Endothelial cell of umbilical vein (primary cell): ENCODE measurements at regions not wholly inside any gene's neighbourhood (a gene's known extent, or its start where the extent isn't known, plus 50 kb on each side); places are given as distances from the start of the nearest gene placed in this dataset.

Experiments
- BruUV-seq: library from RNA; stranded (reverse); fragments of 400-500 nt; replicated peaks from 2 replicates; lab custom pipeline; 2021; lab: Mats Ljungman, UMichigan
- CTCF ChIA-PET: fragments of 300-600, 350-600 bp; sonication (Branson Sonifier 250); formaldehyde crosslinking; loops from one replicate; lab custom pipeline; 2021; ENCODE audit warnings: antibody characterized with exemption, inconsistent platforms; lab: Charles Lee
- POLR2A ChIA-PET: fragments of 300-600, 350-600 bp; sonication (Branson Sonifier 250); formaldehyde crosslinking; loops from one replicate; lab custom pipeline; 2021; ENCODE audit warnings: antibody characterized with exemption, inconsistent platforms; lab: Charles Lee
- DNase-seq: peaks from one replicate; pipeline ENCODE4 v3.0.0-alpha.2; 2011; ENCODE audit warnings: low read depth, low spot score
- FAIRE-seq: peaks from 2 replicates; lab custom pipeline; 2011; peaks lifted over from hg19 to GRCh38; lab: Jason Lieb, UNC
- H2AFZ ChIP-seq: 2 replicates; pipeline ENCODE4 v1.6.0; 2012; ENCODE audit warnings: low read depth, low read length, control low read depth, inconsistent platforms
- H3K27ac ChIP-seq: 2 replicates; pipeline ENCODE4 v1.5.1; 2011; ENCODE audit warnings: low read depth, mild to moderate bottlenecking, control low read depth, low read length, moderate library complexity; ENCODE audit not compliant: insufficient read depth
- H3K27me3 ChIP-seq, 2 experiments: 2 replicates each; pipeline versions ENCODE4 v1.6.0 to v1.6.1; 2011; ENCODE audit warnings: low read length in 2 of 2, mixed read lengths in 1 of 2; ENCODE audit not compliant: control insufficient read depth in 2 of 2, insufficient read depth in 2 of 2
- H3K36me3 ChIP-seq, 2 experiments: 2 replicates in 1 of 2; 3 replicates in 1 of 2; pipeline ENCODE4 v1.5.1; 2011; ENCODE audit warnings: low read length in 2 of 2, mild to moderate bottlenecking in 1 of 2, moderate library complexity in 1 of 2; ENCODE audit not compliant: control insufficient read depth in 2 of 2, insufficient read depth in 2 of 2; ENCODE audit errors: extremely low read depth in 1 of 2
- H3K4me1 ChIP-seq: 3 replicates; pipeline ENCODE4 v1.5.1; 2011; ENCODE audit warnings: mild to moderate bottlenecking, low read length; ENCODE audit not compliant: control insufficient read depth, insufficient read depth; ENCODE audit errors: extremely low read depth
- H3K4me2 ChIP-seq: 2 replicates; pipeline ENCODE4 v1.6.1; 2011; ENCODE audit warnings: low read length, control low read depth, mixed read lengths; ENCODE audit not compliant: insufficient read depth
- H3K4me3 ChIP-seq, 3 experiments: fragments of 200-600 bp in 1 of 3; sonication (generic), shearing (Covaris generic) in 1 of 3; replicated peaks in 1 of 3; 2 replicates each; pipeline ENCODE4 v1.5.1; 2011 to 2016; ENCODE audit warnings: control low read depth in 3 of 3, low read length in 3 of 3, mild to moderate bottlenecking in 2 of 3, inconsistent platforms in 1 of 3, low read depth in 1 of 3, moderate library complexity in 1 of 3; ENCODE audit not compliant: insufficient read depth in 1 of 3
- H3K79me2 ChIP-seq: 2 replicates; pipeline ENCODE4 v1.6.0; 2012; ENCODE audit warnings: low read length, inconsistent platforms; ENCODE audit not compliant: control insufficient read depth, insufficient read depth
- H3K9ac ChIP-seq: replicated peaks from 2 replicates; pipeline ENCODE3; 2011; ENCODE audit warnings: low read length, control low read depth; ENCODE audit not compliant: insufficient read depth; ENCODE audit errors: extremely low read depth
- H3K9me1 ChIP-seq: replicated peaks from 3 replicates; pipeline ENCODE4 v1.6.0; 2011; ENCODE audit warnings: mild to moderate bottlenecking, low read length; ENCODE audit not compliant: control insufficient read depth, insufficient read depth; ENCODE audit errors: extremely low read depth
- H3K9me3 ChIP-seq: replicated peaks from 2 replicates; pipeline ENCODE4 v1.5.1; 2012; ENCODE audit warnings: low read length, inconsistent platforms; ENCODE audit not compliant: control insufficient read depth, insufficient read depth
- H4K20me1 ChIP-seq: replicated peaks from 2 replicates; pipeline ENCODE3; 2011; ENCODE audit warnings: mild to moderate bottlenecking, low read length; ENCODE audit not compliant: control insufficient read depth, insufficient read depth; ENCODE audit errors: extremely low read depth
- EZH2 ChIP-seq: IDR thresholded peaks from 2 replicates; pipeline ENCODE4 v1.6.1; 2012; ENCODE audit warnings: borderline replicate concordance, low read depth, mild to moderate bottlenecking, moderate library complexity, low read length, inconsistent platforms; ENCODE audit not compliant: severe bottlenecking
- FOS ChIP-seq: IDR thresholded peaks from 2 replicates; pipeline ENCODE4 v1.6.1; 2011; ENCODE audit warnings: mild to moderate bottlenecking, low read length, moderate library complexity, borderline replicate concordance; ENCODE audit not compliant: insufficient read depth
- GATA2 ChIP-seq: IDR thresholded peaks from 2 replicates; pipeline ENCODE4 v1.7.0; 2011; ENCODE audit warnings: low read depth, mild to moderate bottlenecking, moderate library complexity, mixed read lengths, low read length; ENCODE audit not compliant: insufficient read length, insufficient read depth
- JUN ChIP-seq: IDR thresholded peaks from 2 replicates; pipeline ENCODE4 v1.6.1; 2011; ENCODE audit warnings: borderline replicate concordance, low read depth; ENCODE audit not compliant: insufficient read length, insufficient read depth
- MYC ChIP-seq: IDR thresholded peaks from one replicate; pipeline ENCODE4 v1.6.1; 2011; ENCODE audit warnings: mild to moderate bottlenecking, low read depth, low read length
- POLR2A ChIP-seq: IDR thresholded peaks from 2 replicates; pipeline ENCODE4 v1.6.1; 2012; ENCODE audit warnings: low read depth, mild to moderate bottlenecking, control low read depth, low read length
- POLR2AphosphoS5 ChIP-seq: IDR thresholded peaks from 2 replicates; pipeline ENCODE4 v1.6.1; 2012; ENCODE audit warnings: low read depth, mild to moderate bottlenecking, control low read depth, low read length, moderate library complexity; ENCODE audit not compliant: insufficient read depth
- dilution Hi-C: fragments of 300-500 bp; cut with MboI; formaldehyde crosslinking; loops from one replicate; pipeline ENCODE4 v1.15.0; 2019; ENCODE audit warnings: low sequenced_read_pairs; ENCODE audit not compliant: extremely low pct_ligation_motif_present
- intact Hi-C: fragments of 100-400 bp; cut with micrococcal nuclease; formaldehyde crosslinking; loops from one replicate; pipeline ENCODE4 v1.10.0; 2022
- TF ChIP-seq, protein P1 (sequence below): IDR thresholded peaks from 2 replicates; pipeline ENCODE4 v1.6.1; 2011; ENCODE audit not compliant: insufficient read depth, insufficient read length
- TF ChIP-seq, protein P2 (sequence below), 2 donors: IDR thresholded peaks; 1 replicate in 1 of 2; 2 replicates in 1 of 2; pipeline ENCODE4 v1.5.1; 2011; ENCODE audit warnings: low read length in 2 of 2, mild to moderate bottlenecking in 2 of 2, moderate library complexity in 2 of 2, control low read depth in 1 of 2, inconsistent platforms in 1 of 2, low read depth in 1 of 2; ENCODE audit not compliant: insufficient read depth in 1 of 2; ENCODE audit errors: extremely low read depth in 1 of 2

DNA sequence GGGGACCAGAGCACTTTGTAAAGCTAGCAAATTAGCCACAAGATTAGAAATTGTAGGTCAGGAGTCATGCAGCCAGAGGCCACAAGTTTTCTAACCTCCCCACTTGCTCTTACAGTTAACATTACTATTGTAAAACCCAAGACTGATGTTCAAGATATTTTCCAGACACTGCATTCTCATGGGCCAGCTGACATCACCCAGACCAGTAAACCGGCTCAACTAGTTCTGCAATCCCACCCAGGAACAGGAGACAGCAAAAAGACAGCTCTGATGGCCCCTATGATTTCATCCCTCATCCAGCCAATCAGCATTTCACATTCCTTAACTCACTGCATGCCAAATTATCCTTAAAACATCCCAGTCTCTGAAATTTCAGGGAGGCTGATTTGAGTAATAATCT, 178.5 kb downstream of the PRR20E start:
- no peaks in the 10 kb centered on the region for H3K79me2 ChIP-seq
- no peaks in the 10 kb centered on the region for H3K9me1 ChIP-seq
- H3K4me1 ChIP-seq = no peaks in the 10 kb centered on the region
- intact Hi-C loops = no loop called here
- no peaks in the 10 kb centered on the region for H3K9me3 ChIP-seq
- FAIRE-seq = no peak
- no peak overlapping the region for H2AFZ ChIP-seq
- no peak overlapping the region for H3K9ac ChIP-seq
- no peak overlapping the region for H3K4me2 ChIP-seq
- no TSS peak for BruUV-seq
- H3K27me3 ChIP-seq = no peaks in the 10 kb centered on the region
- CTCF ChIA-PET = no interaction called here
- no peak for DNase-seq
- no peaks in the 10 kb centered on the region for H4K20me1 ChIP-seq
- H3K27ac ChIP-seq = no peak overlapping the region
- no peak for TF ChIP-seq JUN
- no peak for TF ChIP-seq POLR2AphosphoS5
- TF ChIP-seq EZH2 = no peak
- POLR2A ChIA-PET = no interaction called here
- no peaks in the 10 kb centered on the region for H3K36me3 ChIP-seq
- dilution Hi-C loops = no loop called here
- no peak overlapping the region for H3K4me3 ChIP-seq

DNA sequence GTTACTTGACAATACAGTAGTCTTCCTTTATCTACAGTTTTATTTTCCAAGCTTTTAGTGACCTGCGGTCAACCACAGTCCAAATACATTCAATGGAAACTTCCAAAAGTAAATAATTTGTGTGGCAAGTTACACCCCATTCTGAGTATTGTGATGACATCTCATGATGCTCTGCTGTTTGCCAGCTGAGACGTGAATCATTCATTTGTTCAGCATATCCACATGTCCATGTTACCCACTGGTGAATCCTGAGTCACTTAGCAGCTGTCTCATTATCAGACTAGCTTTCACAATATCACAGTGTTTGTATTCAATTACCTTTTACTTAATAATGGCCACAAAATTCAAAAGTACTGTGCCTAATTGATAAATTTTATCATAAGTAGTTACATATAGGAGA, 179.8 kb downstream of the PRR20E start:
- intact Hi-C loops = no loop called here
- CTCF ChIA-PET = no interaction called here
- Histone ChIP-seq H3K27ac (no peak overlapping the region), H3K4me1 (no peaks in the 10 kb centered on the region), H3K36me3 (no peaks in the 10 kb centered on the region), H4K20me1 (no peaks in the 10 kb centered on the region), H3K4me2 (no peak overlapping the region), H3K9ac (no peak overlapping the region), H3K9me1 (no peaks in the 10 kb centered on the region), H2AFZ (no peak overlapping the region), H3K27me3 (no peaks in the 10 kb centered on the region), H3K9me3 (no peaks in the 10 kb centered on the region), H3K4me3 (no peak overlapping the region), H3K79me2 (no peaks in the 10 kb centered on the region)
- TF ChIP-seq, protein P1, sequence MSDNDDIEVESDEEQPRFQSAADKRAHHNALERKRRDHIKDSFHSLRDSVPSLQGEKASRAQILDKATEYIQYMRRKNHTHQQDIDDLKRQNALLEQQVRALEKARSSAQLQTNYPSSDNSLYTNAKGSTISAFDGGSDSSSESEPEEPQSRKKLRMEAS = no peak
- no peak for TF ChIP-seq MYC
- TF ChIP-seq GATA2 = no peak
- TF ChIP-seq POLR2AphosphoS5 = no peak
- TF ChIP-seq EZH2 = no peak
- TF ChIP-seq JUN = no peak
- TF ChIP-seq, protein P2, sequence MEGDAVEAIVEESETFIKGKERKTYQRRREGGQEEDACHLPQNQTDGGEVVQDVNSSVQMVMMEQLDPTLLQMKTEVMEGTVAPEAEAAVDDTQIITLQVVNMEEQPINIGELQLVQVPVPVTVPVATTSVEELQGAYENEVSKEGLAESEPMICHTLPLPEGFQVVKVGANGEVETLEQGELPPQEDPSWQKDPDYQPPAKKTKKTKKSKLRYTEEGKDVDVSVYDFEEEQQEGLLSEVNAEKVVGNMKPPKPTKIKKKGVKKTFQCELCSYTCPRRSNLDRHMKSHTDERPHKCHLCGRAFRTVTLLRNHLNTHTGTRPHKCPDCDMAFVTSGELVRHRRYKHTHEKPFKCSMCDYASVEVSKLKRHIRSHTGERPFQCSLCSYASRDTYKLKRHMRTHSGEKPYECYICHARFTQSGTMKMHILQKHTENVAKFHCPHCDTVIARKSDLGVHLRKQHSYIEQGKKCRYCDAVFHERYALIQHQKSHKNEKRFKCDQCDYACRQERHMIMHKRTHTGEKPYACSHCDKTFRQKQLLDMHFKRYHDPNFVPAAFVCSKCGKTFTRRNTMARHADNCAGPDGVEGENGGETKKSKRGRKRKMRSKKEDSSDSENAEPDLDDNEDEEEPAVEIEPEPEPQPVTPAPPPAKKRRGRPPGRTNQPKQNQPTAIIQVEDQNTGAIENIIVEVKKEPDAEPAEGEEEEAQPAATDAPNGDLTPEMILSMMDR (IDR thresholded peaks at IDR 0.05; ENCODE audit: extremely low read depth in 1 of 2, insufficient read depth in 1 of 2, low read depth in 1 of 2, low read length in 2 of 2) = no peak
- no peak for TF ChIP-seq POLR2A
- no peak for TF ChIP-seq FOS
- POLR2A ChIA-PET = no interaction called here
- DNase-seq (no peak), FAIRE-seq (no peak)
- dilution Hi-C loops = no loop called here
- BruUV-seq = no TSS peak
